GM21786 (cell line): ENCODE measurements at regions not wholly inside any gene's neighbourhood (a gene's known extent, or its start where the extent isn't known, plus 50 kb on each side); places are given as distances from the start of the nearest gene placed in this dataset.
"Not testable (repeated sequence)": the region's sequence is repeated elsewhere in the genome, so short reads cannot be mapped to it uniquely, and the experiment has no call there.

Experiments used
- ATAC-seq: cut with Tn5 transposase; IDR thresholded peaks from one replicate; pipeline ENCODE4 v1.9.1; 2021; ENCODE audit not compliant: unreplicated experiment

GRCh38 chr5:84518370-84518769, 133.7 kb upstream of the EDIL3 start:
- ATAC-seq, result no peak

- ATAC-seq, result no peak
Observed at GRCh38 chr5:84506625-84507024, 121.9 kb upstream of the EDIL3 start.

DNA sequence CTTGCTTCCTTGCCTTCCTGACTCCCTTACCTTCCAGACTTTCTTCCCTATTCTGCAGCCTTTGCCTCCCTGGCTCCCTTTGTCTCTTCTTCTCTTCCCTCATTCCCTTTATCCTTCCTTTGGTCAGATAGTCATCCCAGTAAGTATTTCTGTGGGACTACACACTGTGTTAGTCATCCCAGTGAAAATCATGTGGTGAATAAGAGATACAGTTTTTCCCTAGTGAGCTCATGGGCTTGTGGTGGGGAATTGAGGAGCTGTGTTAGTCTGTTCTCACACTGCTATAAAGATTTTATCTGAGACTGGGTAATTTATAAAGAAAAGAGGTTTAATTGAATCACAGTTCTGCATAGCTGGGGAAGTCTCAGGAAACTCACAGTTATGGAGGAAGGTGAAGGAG, 109.8 kb upstream of the EDIL3 start:
- ATAC-seq, result no peak

- ATAC-seq, result no peak
Observed at GRCh38 chr5:84487963-84488362, 103.3 kb upstream of the EDIL3 start.

- no peak for ATAC-seq
Observed at GRCh38 chr5:84480873-84481637, 96.4 kb upstream of the EDIL3 start.

- ATAC-seq, result no peak
Observed at GRCh38 chr5:84478603-84479002, 93.9 kb upstream of the EDIL3 start.

- no peak for ATAC-seq
Observed at GRCh38 chr5:84477485-84477884, 92.8 kb upstream of the EDIL3 start.

GRCh38 chr5:84474126-84474525, 89.4 kb upstream of the EDIL3 start:
- ATAC-seq, result no peak

DNA sequence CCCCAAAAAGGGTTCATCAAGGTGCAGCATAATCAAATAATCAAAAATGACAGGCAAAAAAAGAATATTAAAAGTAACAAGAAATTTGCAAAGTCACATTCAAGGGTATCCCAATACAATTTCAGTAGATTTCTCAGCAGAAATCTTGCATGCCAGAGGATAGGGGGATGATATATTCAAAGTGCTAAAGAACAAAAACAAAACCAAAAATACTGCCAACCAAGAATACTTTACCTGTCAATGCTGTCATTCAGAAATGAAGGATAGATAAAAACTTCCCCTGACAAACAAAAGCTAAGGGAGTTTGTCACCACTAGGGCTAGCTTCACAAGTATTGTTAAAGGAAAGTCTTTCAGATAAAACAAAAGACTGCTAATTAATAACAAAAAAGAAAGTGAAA, 68.7 kb upstream of the EDIL3 start:
- ATAC-seq, result no peak

GRCh38 chr5:84450617-84451414, 66.1 kb upstream of the EDIL3 start:
- no peak for ATAC-seq

DNA sequence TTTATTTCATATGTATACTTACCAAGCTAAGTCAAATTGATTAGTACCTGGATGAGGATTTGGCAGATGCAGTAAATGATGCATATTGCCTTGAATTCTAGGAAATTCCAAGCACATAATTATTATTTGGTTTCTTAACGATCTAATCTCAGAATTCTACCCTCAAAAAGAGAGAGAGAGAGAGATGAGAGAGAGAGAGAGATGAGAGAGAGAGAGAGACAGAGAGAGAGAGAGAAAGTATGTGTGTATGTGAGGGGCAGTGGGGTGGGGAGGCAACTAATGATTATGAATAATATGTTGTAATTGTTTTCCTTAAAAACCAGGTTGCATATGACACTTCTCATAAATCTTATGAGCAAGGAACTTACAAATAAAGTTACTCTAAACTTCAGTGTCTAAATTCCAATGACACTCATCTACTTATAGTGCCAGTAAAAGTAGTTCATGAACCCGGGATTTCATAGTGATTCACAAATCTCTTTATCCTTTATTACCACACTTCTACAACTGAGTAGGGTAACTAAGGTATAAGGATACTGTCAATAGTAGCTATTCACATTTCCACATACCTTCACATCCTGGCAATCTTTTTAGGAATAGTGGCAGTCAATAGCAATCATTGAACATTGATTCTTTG, 60.5 kb upstream of the EDIL3 start:
- ATAC-seq, result no peak

GRCh38 chr5:84438456-84438855, 53.8 kb upstream of the EDIL3 start:
- no peak for ATAC-seq

- ATAC-seq, result no peak
Observed at GRCh38 chr5:84437673-84438315, 53.1 kb upstream of the EDIL3 start.

DNA sequence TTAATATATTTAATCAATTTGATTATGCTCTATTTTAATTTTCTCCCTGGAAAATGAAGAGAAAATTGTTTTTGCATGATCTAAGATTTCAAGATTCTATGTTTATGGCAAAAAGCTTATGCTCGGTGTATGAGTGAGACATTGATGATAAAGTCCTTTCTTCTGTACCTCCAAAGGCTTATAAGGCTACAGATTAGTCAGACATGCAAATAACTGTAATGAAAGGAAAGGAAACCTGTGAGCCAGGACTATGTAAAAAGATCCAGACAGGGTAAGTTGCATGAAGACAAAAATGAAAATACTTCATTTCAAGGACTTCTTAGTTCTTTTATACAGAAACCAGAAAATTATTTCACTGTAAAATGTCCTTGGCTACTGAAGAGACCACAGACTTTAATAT, 52.2 kb upstream of the EDIL3 start:
- no peak for ATAC-seq

DNA sequence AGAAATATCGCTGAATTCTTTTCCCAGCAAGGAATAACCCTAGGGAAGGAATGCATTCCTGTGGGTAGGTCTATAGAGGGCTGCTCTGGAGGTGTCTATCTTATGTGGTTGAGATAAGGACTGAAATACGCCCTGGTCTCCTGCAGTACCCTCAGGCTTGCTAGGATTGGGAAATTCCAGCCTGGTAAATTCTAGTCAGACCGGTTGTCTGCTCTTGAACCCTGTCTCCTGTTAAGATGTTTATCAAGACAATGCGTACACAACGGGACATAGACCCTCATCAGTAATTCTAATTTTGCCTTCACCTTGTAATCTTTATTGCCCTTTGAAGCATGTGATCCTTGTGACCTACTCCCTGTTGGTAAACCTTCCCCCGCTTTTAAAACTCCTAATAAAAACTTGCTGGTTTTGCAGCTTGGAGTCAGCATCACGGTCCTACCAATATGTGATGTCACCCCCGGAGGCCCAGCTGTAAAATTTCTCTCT, 51.2 kb upstream of the EDIL3 start:
- ATAC-seq, result not testable (repeated sequence)
